Osteocyte (in vitro differentiated cells): ENCODE measurements at regions not wholly inside any gene's neighbourhood (a gene's known extent, or its start where the extent isn't known, plus 50 kb on each side); places are given as distances from the start of the nearest gene placed in this dataset.

Experiments used
- DNase-seq: peaks from one replicate; pipeline ENCODE4 v3.0.0; 2021; ENCODE audit warnings: mixed read lengths; ENCODE audit not compliant: unreplicated experiment; ENCODE audit errors: extremely low spot score
- H3K27ac Mint-ChIP-seq: one replicate; pipeline ENCODE4 v1.8.0; 2021; ENCODE audit warnings: mild to moderate bottlenecking, mixed read lengths; ENCODE audit not compliant: unreplicated experiment
- H3K27me3 Mint-ChIP-seq: one replicate; pipeline ENCODE4 v1.8.0; 2021; ENCODE audit warnings: mixed read lengths; ENCODE audit not compliant: unreplicated experiment
- H3K36me3 Mint-ChIP-seq: one replicate; pipeline ENCODE4 v1.8.0; 2021; ENCODE audit warnings: mixed read lengths; ENCODE audit not compliant: unreplicated experiment
- H3K4me1 Mint-ChIP-seq: one replicate; pipeline ENCODE4 v1.8.0; 2021; ENCODE audit warnings: mixed read lengths; ENCODE audit not compliant: unreplicated experiment
- H3K4me3 Mint-ChIP-seq: one replicate; pipeline ENCODE4 v1.8.0; 2021; ENCODE audit warnings: mild to moderate bottlenecking, moderate library complexity, mixed read lengths; ENCODE audit not compliant: unreplicated experiment
- H3K9me3 Mint-ChIP-seq: one replicate; pipeline ENCODE4 v1.8.0; 2021; ENCODE audit warnings: mixed read lengths; ENCODE audit not compliant: unreplicated experiment
- CTCF ChIP-seq: fragments of 200-600 bp; sonication (generic); IDR thresholded peaks from 2 replicates; pipeline ENCODE4 v1.5.0; 2021; ENCODE audit warnings: antibody characterized with exemption, mild to moderate bottlenecking, moderate library complexity

DNA sequence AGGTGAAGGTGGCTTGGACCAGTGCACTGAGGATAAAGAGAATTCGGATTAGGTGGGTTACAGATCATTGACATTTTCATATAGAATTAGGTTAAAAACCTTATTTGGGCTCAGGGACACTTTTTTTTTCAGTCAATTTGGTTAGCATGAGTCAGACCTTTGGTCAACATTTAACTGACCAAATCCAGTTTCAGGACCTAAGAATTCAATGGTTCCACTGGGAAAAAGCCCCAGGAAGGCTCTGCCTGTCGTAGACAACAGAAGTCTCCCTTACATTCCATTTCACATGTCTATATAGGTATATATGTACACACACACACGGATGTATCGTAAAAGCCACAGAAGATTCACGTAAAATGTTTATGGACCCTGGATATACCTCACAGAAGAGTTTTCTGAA lies 184.2 kb upstream of the RREB1 start:
- TF ChIP-seq CTCF: no peak
- Mint-ChIP-seq H3K9me3 (no peaks in the 10 kb centered on the region), H3K4me1 (peaks cover 2% of the 10 kb centered on the region), H3K27me3 (peaks cover 6% of the 10 kb centered on the region), H3K36me3 (no peaks in the 10 kb centered on the region), H3K4me3 (no peak overlapping the region), H3K27ac (no peak overlapping the region)
- DNase-seq: no peak

DNA sequence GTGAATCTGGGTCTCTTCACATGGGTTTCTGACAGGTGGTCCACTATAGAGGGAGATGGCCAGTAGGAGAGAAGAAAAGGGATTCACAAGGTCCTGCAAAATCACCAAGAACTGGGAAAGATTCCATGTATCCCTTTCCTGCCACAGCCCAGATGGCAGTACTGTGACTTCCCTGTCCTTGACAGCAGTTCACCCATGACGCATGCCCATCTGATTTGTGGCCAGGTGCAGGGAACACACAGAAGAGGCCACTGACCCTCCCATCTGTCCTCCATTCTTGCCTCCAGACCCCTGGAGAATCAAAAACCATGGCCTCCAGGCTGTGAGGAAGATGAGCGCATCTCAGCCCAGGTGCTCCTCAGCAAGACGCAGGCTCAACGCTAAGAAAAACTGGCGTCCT lies 183.1 kb upstream of the RREB1 start:
- Mint-ChIP-seq H3K36me3 (no peaks in the 10 kb centered on the region), H3K4me3 (no peak overlapping the region), H3K27me3 (peaks cover 6% of the 10 kb centered on the region), H3K4me1 (peaks cover 2% of the 10 kb centered on the region), H3K27ac (no peak overlapping the region), H3K9me3 (no peaks in the 10 kb centered on the region)
- no peak for TF ChIP-seq CTCF
- no peak for DNase-seq

GRCh38 chr6:6925391-6926164 lies 182.2 kb upstream of the RREB1 start:
- Mint-ChIP-seq H3K27ac (no peak overlapping the region), H3K4me1 (peaks cover 2% of the 10 kb centered on the region), H3K4me3 (no peak overlapping the region), H3K27me3 (peaks cover 6% of the 10 kb centered on the region), H3K36me3 (no peaks in the 10 kb centered on the region), H3K9me3 (no peaks in the 10 kb centered on the region)
- no peak for TF ChIP-seq CTCF
- no peak for DNase-seq

DNA sequence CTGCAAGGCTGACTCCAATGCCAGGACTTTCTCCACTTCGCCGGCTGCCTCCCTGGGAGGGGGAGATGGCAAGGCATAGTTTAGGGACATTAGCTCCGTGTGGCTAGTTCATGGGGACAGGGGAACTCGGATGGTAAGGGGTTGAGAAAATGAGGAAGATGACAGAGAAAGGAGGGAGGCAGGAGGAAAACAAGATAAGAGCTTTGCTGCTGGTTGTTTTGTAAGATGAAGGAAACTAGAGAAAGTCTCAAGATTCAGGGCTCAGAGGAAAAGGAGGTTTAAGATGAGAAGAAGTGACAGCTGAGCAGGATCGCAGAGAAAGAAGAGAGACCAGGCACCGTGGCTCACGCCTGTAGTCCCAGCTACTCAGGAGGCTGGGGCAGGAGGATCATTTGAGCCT lies 180.9 kb upstream of the RREB1 start:
- Mint-ChIP-seq H3K27me3 (peaks cover 6% of the 10 kb centered on the region), H3K4me1 (peaks cover 2% of the 10 kb centered on the region), H3K9me3 (no peaks in the 10 kb centered on the region), H3K4me3 (no peak overlapping the region), H3K36me3 (no peaks in the 10 kb centered on the region), H3K27ac (no peak overlapping the region)
- TF ChIP-seq CTCF: no peak
- no peak for DNase-seq

DNA sequence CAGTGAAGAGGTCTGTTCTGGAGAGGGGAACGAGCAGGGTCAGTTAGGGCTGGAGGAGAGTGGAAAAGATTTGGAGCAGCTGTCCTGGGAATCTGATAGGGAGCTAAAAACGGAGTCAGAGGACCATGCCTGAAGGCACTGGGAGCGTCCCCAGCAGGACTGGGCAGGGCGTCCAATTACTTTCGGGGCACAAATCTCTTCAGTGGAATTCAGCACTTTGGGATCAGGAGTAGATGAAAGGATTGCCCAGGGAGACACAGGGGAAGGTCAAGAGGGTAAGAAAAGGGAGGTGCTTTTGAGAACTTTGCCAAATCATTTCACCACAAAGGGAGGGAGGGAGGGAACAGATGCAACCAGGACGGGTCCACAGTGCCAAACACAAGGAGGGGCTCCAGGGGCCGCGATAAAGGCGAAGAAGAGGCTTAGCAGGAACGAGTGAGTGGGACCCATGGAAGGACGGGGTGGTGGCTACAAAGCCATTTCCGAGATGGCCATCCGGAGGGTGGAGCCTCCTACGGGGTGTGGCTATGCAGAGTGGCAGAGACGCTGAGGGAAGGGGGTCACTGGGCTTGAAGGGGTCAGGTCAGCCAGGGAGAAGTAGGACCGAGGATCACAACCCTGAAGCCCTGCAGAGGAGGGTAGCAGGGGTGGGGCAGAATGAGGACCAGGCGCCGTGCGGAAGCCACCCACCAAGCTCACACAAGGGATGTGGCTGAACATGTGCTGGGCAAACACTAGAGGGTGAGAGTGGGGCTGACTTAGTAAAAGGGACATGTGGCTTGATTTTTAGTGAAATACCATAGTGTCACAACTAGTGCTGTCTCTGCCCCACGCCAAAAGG lies 180.0 kb upstream of the RREB1 start:
- no peak overlapping the region for H3K27ac Mint-ChIP-seq
- H3K27me3 Mint-ChIP-seq: peaks cover 6% of the 10 kb centered on the region
- H3K4me1 Mint-ChIP-seq: peaks cover 2% of the 10 kb centered on the region
- no peaks in the 10 kb centered on the region for H3K9me3 Mint-ChIP-seq
- TF ChIP-seq CTCF: no peak
- DNase-seq: no peak
- H3K36me3 Mint-ChIP-seq: no peaks in the 10 kb centered on the region
- no peak overlapping the region for H3K4me3 Mint-ChIP-seq
